Body of pancreas (tissue), 4 donors: ENCODE measurements at regions not wholly inside any gene's neighbourhood (a gene's known extent, or its start where the extent isn't known, plus 50 kb on each side); places are given as distances from the start of the nearest gene placed in this dataset.

ENCODE experiments used
- ATAC-seq: fragments of 150-250 bp; one replicate; pipeline ENCODE4 v1.9.1; 2016
- DNase-seq, 4 donors: peaks; one replicate each; pipeline ENCODE4 v3.0.0-alpha.2; 2019
- H3K27ac ChIP-seq, 4 donors: fragments of 200-600 bp; sonication (generic); 1 replicate in 3 of 4; 2 replicates in 1 of 4; pipeline versions ENCODE4 v1.5.1 to v1.6.1; 2016 to 2019; ENCODE audit warnings: mild to moderate bottlenecking in 1 of 4, mixed read lengths in 1 of 4, moderate library complexity in 1 of 4
- H3K27me3 ChIP-seq, 2 donors: fragments of 200-600 bp; sonication (generic); one replicate each; pipeline ENCODE4 v1.6.0; 2016; ENCODE audit warnings: mild to moderate bottlenecking in 1 of 2
- H3K36me3 ChIP-seq, 2 donors: fragments of 200-600 bp; sonication (generic); replicated peaks in 1 of 2; 2 replicates each; pipeline ENCODE4 v1.5.1; 2016; ENCODE audit warnings: low read depth in 2 of 2; ENCODE audit not compliant: insufficient read depth in 1 of 2
- H3K4me1 ChIP-seq: fragments of 200-600 bp; sonication (generic); one replicate; pipeline ENCODE4 v1.6.0; 2016
- H3K4me3 ChIP-seq, 2 donors: fragments of 200-600 bp; sonication (generic); 1 replicate in 1 of 2; 2 replicates in 1 of 2; pipeline ENCODE4 v1.5.1; 2016 to 2019
- H3K9me3 ChIP-seq, 3 donors: fragments of 200-600 bp; sonication (generic); 1 replicate in 2 of 3; 2 replicates in 1 of 3; pipeline ENCODE4 v1.5.1; 2016
- CTCF ChIP-seq, 7 experiments: fragments of 450-650 bp in 4 of 7; fragments of 200-600 bp in 3 of 7; sonication (generic) in 3 of 7; IDR thresholded peaks; one replicate each; pipeline ENCODE4 v1.5.1; 2016 to 2019; ENCODE audit warnings: antibody characterized with exemption in 7 of 7
- POLR2A ChIP-seq, 3 donors: fragments of 450-650 bp; IDR thresholded peaks; one replicate each; pipeline ENCODE4 v1.6.1; 2016; ENCODE audit warnings: antibody characterized with exemption in 3 of 3, mild to moderate bottlenecking in 2 of 3
- WGBS, 2 donors: methylation state at CpG; one replicate each; pipeline ENCODE4 v1.1.5; 2017; 5-methylcytosine and 5-hydroxymethylcytosine counted together
- intact Hi-C: fragments of 100-400 bp; cut with DNase I; formaldehyde crosslinking; loops from one replicate; pipeline ENCODE4 v1.15.1; 2023

GRCh38 chr7:22920672-22921071, 93.3 kb downstream of the HYCC1 start:
- intact Hi-C loops, result no loop called here
- TF ChIP-seq POLR2A (IDR thresholded peaks at IDR 0.05), result no peak
- TF ChIP-seq CTCF (IDR thresholded peaks at IDR 0.05), result no peak
- H3K9me3 ChIP-seq, result no peaks in the 10 kb centered on the region
- no peak for ATAC-seq
- H3K4me1 ChIP-seq, result no peaks in the 10 kb centered on the region
- H3K4me3 ChIP-seq, result no peak overlapping the region
- 80 to 92% methylated on average over 2 of the region's 2 CpGs for WGBS, 2 donors
- H3K36me3 ChIP-seq, result no peaks in the 10 kb centered on the region
- no peak for DNase-seq
- H3K27ac ChIP-seq, result no peak overlapping the region
- no peaks in the 10 kb centered on the region for H3K27me3 ChIP-seq

GRCh38 chr7:22913158-22913557, 90.5 kb upstream of the TOMM7 start:
- H3K36me3 ChIP-seq, result no peaks in the 10 kb centered on the region
- no peak overlapping the region for H3K27ac ChIP-seq
- WGBS, 2 donors, result 96% methylated on average over 4 of the region's 4 CpGs
- no peaks in the 10 kb centered on the region for H3K27me3 ChIP-seq
- no peak overlapping the region for H3K4me3 ChIP-seq
- intact Hi-C loops, result no loop called here
- no peak for ATAC-seq
- no peak for DNase-seq
- no peaks in the 10 kb centered on the region for H3K9me3 ChIP-seq
- TF ChIP-seq POLR2A (IDR thresholded peaks at IDR 0.05) (no peak), CTCF (IDR thresholded peaks at IDR 0.05) (no peak)
- peaks cover 9% of the 10 kb centered on the region for H3K4me1 ChIP-seq

- TF ChIP-seq POLR2A (IDR thresholded peaks at IDR 0.05) (no peak), CTCF (IDR thresholded peaks at IDR 0.05) (no peak)
- H3K9me3 ChIP-seq, result no peaks in the 10 kb centered on the region
- H3K36me3 ChIP-seq, result no peaks in the 10 kb centered on the region
- DNase-seq, result no peak
- no peaks in the 10 kb centered on the region for H3K27me3 ChIP-seq
- peak overlapping the region in 1 of 4 donors; percentile 7 for H3K27ac ChIP-seq
- no peak for ATAC-seq
- peaks cover 9% of the 10 kb centered on the region for H3K4me1 ChIP-seq
- no peak overlapping the region for H3K4me3 ChIP-seq
- intact Hi-C loops, result no loop called here
Measured at GRCh38 chr7:22911889-22912288, 89.2 kb upstream of the TOMM7 start.

GRCh38 chr7:22909917-22910316, 87.3 kb upstream of the TOMM7 start:
- ATAC-seq (no peak), DNase-seq (no peak)
- peaks cover 9% of the 10 kb centered on the region for H3K4me1 ChIP-seq
- no peaks in the 10 kb centered on the region for H3K27me3 ChIP-seq
- H3K27ac ChIP-seq, result no peak overlapping the region
- no peaks in the 10 kb centered on the region for H3K36me3 ChIP-seq
- no peak overlapping the region for H3K4me3 ChIP-seq
- no peak for TF ChIP-seq POLR2A (IDR thresholded peaks at IDR 0.05)
- no peak for TF ChIP-seq CTCF (IDR thresholded peaks at IDR 0.05)
- H3K9me3 ChIP-seq, result no peaks in the 10 kb centered on the region
- intact Hi-C loops, result no loop called here
- whole genome bisulfite sequencing, 2 donors, result 89 to 93% methylated on average over 3 of the region's 3 CpGs

- no peaks in the 10 kb centered on the region for H3K9me3 ChIP-seq
- 87 to 100% methylated on average over 3 of the region's 3 CpGs for WGBS, 2 donors
- DNase-seq (no peak), ATAC-seq (no peak)
- TF ChIP-seq POLR2A (IDR thresholded peaks at IDR 0.05) (no peak), CTCF (IDR thresholded peaks at IDR 0.05) (no peak)
- no peaks in the 10 kb centered on the region for H3K27me3 ChIP-seq
- H3K4me1 ChIP-seq, result peaks cover 9% of the 10 kb centered on the region
- intact Hi-C loops, result no loop called here
- no peaks in the 10 kb centered on the region for H3K36me3 ChIP-seq
- no peak overlapping the region for H3K4me3 ChIP-seq
- H3K27ac ChIP-seq, result no peak overlapping the region
Measured at GRCh38 chr7:22907805-22908204, 85.2 kb upstream of the TOMM7 start.
